A673 (cell line): ENCODE measurements at regions not wholly inside any gene's neighbourhood (a gene's known extent, or its start where the extent isn't known, plus 50 kb on each side); places are given as distances from the start of the nearest gene placed in this dataset.

Experiments used
- BruUV-seq: library from RNA; stranded (reverse); fragments of 400-500 nt; replicated peaks from 2 replicates; lab custom pipeline; 2021; lab: Mats Ljungman, UMichigan
- CTCF ChIA-PET: fragments of 300-600 bp; sonication (Branson Sonifier 250); formaldehyde crosslinking; loops from one replicate; lab custom pipeline; 2022; ENCODE audit warnings: antibody characterized with exemption; lab: Charles Lee
- POLR2A ChIA-PET: fragments of 300-600 bp; sonication (Branson Sonifier 250); formaldehyde crosslinking; loops from one replicate; lab custom pipeline; 2022; ENCODE audit warnings: antibody characterized with exemption; ENCODE audit not compliant: low non-redundant PET; lab: Charles Lee
- DNase-seq: peaks from one replicate; pipeline ENCODE4 v3.0.0-alpha.2; 2015; ENCODE audit warnings: low spot score
- H3K27ac ChIP-seq: fragments of 200-600 bp; sonication (generic); 2 replicates; pipeline ENCODE4 v1.5.1; 2016; ENCODE audit warnings: mixed run types, low read depth, mild to moderate bottlenecking, mixed read lengths, antibody characterized with exemption, low read length; ENCODE audit not compliant: poor library complexity, severe bottlenecking
- H3K27me3 ChIP-seq: fragments of 200-600 bp; sonication (generic); replicated peaks from 2 replicates; pipeline ENCODE4 v1.6.1; 2017; ENCODE audit warnings: mixed run types, low read depth, mild to moderate bottlenecking, mixed read lengths, antibody characterized with exemption, low read length; ENCODE audit not compliant: insufficient read depth, poor library complexity
- H3K36me3 ChIP-seq: fragments of 200-600 bp; sonication (generic); 2 replicates; pipeline ENCODE4 v1.6.1; 2016; ENCODE audit warnings: mixed run types, mild to moderate bottlenecking, mixed read lengths, antibody characterized with exemption, low read length; ENCODE audit not compliant: insufficient read depth, poor library complexity, severe bottlenecking
- H3K4me1 ChIP-seq: fragments of 200-600 bp; sonication (generic); 2 replicates; pipeline ENCODE4 v1.6.1; 2017; ENCODE audit warnings: mixed run types, mild to moderate bottlenecking, mixed read lengths, antibody characterized with exemption, low read length; ENCODE audit not compliant: insufficient read depth, poor library complexity, severe bottlenecking
- H3K4me3 ChIP-seq: fragments of 200-600 bp; sonication (generic); 2 replicates; pipeline ENCODE4 v1.5.1; 2016; ENCODE audit warnings: low read depth, mixed run types, mild to moderate bottlenecking, mixed read lengths, low read length; ENCODE audit not compliant: poor library complexity, severe bottlenecking
- H3K9me3 ChIP-seq: fragments of 200-600 bp; sonication (generic); 2 replicates; pipeline ENCODE4 v1.6.1; 2016; ENCODE audit warnings: mixed run types, low read depth, mild to moderate bottlenecking, mixed read lengths, antibody characterized with exemption, low read length; ENCODE audit not compliant: poor library complexity, severe bottlenecking
- CTCF ChIP-seq: fragments of 300-800, 200-600 bp; sonication (generic); conservative IDR thresholded peaks from 2 replicates; pipeline ENCODE4 v1.5.1; 2017; ENCODE audit warnings: low read depth, mild to moderate bottlenecking, antibody characterized with exemption, low read length, moderate library complexity, mixed read lengths
- EZH2 ChIP-seq: fragments of 200-600 bp; sonication (generic); IDR thresholded peaks from 2 replicates; pipeline ENCODE4 v1.6.1; 2017; ENCODE audit warnings: borderline replicate concordance, low read depth, mild to moderate bottlenecking, mixed read lengths, antibody characterized with exemption, low read length; ENCODE audit not compliant: poor library complexity, severe bottlenecking
- intact Hi-C: fragments of 100-400 bp; cut with micrococcal nuclease; formaldehyde crosslinking; loops from one replicate; pipeline ENCODE4 v1.10.0; 2022; ENCODE audit not compliant: unreplicated experiment

GRCh38 chr6:63442870-63443269 is 123.1 kb upstream of the LGSN start:
- Histone ChIP-seq H3K4me3 (no peak overlapping the region), H3K27me3 (no peaks in the 10 kb centered on the region), H3K27ac (no peak overlapping the region), H3K4me1 (no peaks in the 10 kb centered on the region), H3K36me3 (no peaks in the 10 kb centered on the region), H3K9me3 (no peaks in the 10 kb centered on the region)
- ChIA-PET POLR2A (no interaction called here), CTCF (no interaction called here)
- no peak for DNase-seq
- no TSS peak for BruUV-seq
- TF ChIP-seq CTCF (no peak), EZH2 (no peak)
- intact Hi-C loops, result no loop called here

- CTCF ChIA-PET, result no interaction called here
- H3K36me3 ChIP-seq, result no peaks in the 10 kb centered on the region
- H3K27me3 ChIP-seq, result no peaks in the 10 kb centered on the region
- TF ChIP-seq EZH2 (no peak), CTCF (no peak)
- no peaks in the 10 kb centered on the region for H3K4me1 ChIP-seq
- DNase-seq, result no peak
- no peaks in the 10 kb centered on the region for H3K9me3 ChIP-seq
- no peak overlapping the region for H3K4me3 ChIP-seq
- intact Hi-C loops, result no loop called here
- no peak overlapping the region for H3K27ac ChIP-seq
- BruUV-seq, result no TSS peak
- POLR2A ChIA-PET, result no interaction called here
Measured at GRCh38 chr6:63444768-63445167, 125.0 kb upstream of the LGSN start.

- intact Hi-C loops, result no loop called here
- no TSS peak for BruUV-seq
- Histone ChIP-seq H3K36me3 (no peaks in the 10 kb centered on the region), H3K9me3 (no peaks in the 10 kb centered on the region), H3K4me3 (no peak overlapping the region), H3K27ac (no peak overlapping the region), H3K27me3 (no peaks in the 10 kb centered on the region), H3K4me1 (no peaks in the 10 kb centered on the region)
- ChIA-PET CTCF (no interaction called here), POLR2A (no interaction called here)
- no peak for DNase-seq
- TF ChIP-seq EZH2 (no peak), CTCF (no peak)
Measured at GRCh38 chr6:63446405-63446804, 125.9 kb upstream of the LOC128125822 start.
